ENCODE measurements at regions not wholly inside any gene's neighbourhood (a gene's known extent, or its start where the extent isn't known, plus 50 kb on each side); places are given as distances from the start of the nearest gene placed in this dataset.

DNA sequence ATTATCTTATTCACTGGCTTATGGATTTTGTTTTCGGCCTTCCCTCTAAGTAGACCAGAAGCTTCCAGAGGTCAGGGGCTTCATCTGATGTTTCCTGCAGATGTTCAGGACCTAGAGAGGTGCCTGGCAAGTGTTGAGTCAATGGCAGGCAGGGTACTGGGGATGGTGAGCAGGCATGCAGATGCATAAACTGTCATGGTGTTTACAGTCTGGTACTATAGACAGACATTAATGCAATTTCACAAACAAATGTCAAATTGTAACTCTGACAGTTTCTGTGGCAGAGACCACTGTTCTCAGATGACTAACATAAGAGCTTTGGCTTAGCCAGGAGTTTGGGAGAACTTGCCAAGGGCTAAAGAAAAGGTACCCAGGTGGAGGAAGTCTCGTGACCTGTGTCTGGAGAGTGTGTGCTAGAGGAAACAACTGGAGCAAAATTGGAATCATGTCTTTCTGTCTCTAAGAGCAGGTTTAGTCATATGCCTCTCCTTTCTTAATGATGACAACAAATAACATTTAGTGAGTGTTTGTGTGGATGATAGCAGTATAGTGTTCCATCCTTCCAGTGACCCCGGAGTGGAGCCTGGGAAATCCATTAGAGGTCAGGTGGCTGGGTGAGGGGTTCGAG is 53.7 kb upstream of the TRAK1 start:
- Mint-ChIP-seq H3K36me3 (peaks cover 15% of the 10 kb centered on the region), H3K4me3 (no peak overlapping the region), H3K27me3 (no peaks in the 10 kb centered on the region), H3K27ac (peak overlapping the region; percentile 3), H3K4me1 (ENCODE audit: unreplicated experiment) (peaks cover 43% of the 10 kb centered on the region), H3K9me3 (no peaks in the 10 kb centered on the region)
- TF ChIP-seq, protein P1, sequence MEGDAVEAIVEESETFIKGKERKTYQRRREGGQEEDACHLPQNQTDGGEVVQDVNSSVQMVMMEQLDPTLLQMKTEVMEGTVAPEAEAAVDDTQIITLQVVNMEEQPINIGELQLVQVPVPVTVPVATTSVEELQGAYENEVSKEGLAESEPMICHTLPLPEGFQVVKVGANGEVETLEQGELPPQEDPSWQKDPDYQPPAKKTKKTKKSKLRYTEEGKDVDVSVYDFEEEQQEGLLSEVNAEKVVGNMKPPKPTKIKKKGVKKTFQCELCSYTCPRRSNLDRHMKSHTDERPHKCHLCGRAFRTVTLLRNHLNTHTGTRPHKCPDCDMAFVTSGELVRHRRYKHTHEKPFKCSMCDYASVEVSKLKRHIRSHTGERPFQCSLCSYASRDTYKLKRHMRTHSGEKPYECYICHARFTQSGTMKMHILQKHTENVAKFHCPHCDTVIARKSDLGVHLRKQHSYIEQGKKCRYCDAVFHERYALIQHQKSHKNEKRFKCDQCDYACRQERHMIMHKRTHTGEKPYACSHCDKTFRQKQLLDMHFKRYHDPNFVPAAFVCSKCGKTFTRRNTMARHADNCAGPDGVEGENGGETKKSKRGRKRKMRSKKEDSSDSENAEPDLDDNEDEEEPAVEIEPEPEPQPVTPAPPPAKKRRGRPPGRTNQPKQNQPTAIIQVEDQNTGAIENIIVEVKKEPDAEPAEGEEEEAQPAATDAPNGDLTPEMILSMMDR (conservative IDR thresholded peaks at IDR 0.05): no peak
- no peak for DNase-seq (ENCODE audit: extremely low spot score, unreplicated experiment)

DNA sequence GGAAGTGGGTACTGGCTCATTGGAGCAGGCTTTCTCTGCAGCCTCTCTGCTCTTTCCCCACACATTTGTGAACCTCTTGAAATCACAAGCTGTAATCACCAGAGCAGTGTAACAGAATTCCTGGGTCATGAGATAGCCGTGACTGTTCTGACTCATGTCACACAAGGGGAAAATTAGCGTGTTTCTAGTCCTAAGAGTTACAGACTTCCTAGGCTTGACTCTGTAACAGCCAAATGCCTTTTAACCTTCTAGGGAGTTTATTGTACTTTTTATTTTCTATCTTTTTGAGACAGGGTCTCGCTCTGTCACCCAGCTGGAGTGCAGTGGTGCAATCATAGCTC is 54.7 kb upstream of the TRAK1 start:
- Mint-ChIP-seq H3K9me3 (no peaks in the 10 kb centered on the region), H3K36me3 (peaks cover 15% of the 10 kb centered on the region), H3K27me3 (no peaks in the 10 kb centered on the region), H3K4me3 (peak overlapping the region; percentile 67), H3K27ac (peak overlapping the region; percentile 91), H3K4me1 (ENCODE audit: unreplicated experiment) (peaks cover 53% of the 10 kb centered on the region)
- no peak for DNase-seq (ENCODE audit: extremely low spot score, unreplicated experiment)
- TF ChIP-seq, protein P1 (conservative IDR thresholded peaks at IDR 0.05): no peak

DNA sequence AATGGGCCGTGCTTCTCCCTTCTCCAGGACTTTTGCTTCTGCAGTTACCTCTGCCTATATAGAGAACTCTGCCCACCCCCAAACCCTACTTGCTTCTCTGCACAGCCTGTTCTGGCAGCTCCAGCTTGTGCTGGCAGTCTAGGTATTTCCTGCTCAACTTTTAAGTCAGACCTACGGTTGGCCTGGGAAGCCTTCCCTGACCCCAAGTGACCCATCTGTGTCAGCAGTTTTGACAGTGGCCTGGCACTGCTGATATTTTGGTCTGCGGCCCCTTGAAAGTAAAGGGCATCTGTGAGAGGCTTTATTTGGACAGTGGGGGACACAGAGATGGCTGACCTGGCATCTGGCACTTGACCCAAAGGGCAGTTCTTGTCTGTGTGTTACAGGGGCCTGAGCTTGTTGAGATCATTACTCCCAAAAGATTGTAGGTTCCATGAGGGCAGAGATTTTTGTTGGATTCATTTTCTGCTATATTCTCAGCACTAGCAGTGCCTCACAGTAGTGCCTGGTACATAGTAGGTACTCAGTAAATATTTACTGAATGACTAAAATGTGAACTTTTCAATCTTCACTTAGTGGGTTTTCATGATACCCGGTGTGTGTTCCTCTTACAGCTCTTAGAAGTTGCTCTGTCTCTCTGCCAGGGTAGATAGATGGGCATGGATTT is 55.2 kb upstream of the TRAK1 start:
- DNase-seq (ENCODE audit: extremely low spot score, unreplicated experiment): no peak
- no peaks in the 10 kb centered on the region for H3K9me3 Mint-ChIP-seq
- H3K4me3 Mint-ChIP-seq: peak overlapping the region; percentile 67
- no peaks in the 10 kb centered on the region for H3K27me3 Mint-ChIP-seq
- H3K4me1 Mint-ChIP-seq (ENCODE audit: unreplicated experiment): peaks cover 54% of the 10 kb centered on the region
- TF ChIP-seq, protein P1 (conservative IDR thresholded peaks at IDR 0.05): no peak
- H3K27ac Mint-ChIP-seq: peak overlapping the region; percentile 91
- peaks cover 15% of the 10 kb centered on the region for H3K36me3 Mint-ChIP-seq

DNA sequence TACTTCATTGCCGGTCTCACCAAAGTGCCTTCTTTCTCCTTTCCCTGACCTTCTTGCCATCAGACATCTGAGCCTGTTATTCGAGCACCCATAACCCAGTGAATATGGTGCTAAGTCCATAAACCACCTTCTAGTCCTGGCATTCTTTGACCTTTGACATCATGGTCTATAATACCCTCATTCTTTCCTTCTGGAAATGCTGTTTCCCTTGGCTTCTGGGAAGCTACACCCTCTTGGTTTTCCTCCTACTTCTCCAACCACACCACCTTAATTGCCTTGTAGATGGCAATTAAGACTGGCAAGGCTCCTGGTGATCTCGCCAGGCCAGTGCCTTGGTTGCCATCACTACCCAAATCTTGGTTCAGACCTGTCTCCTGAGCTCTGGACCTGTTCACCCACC is 56.1 kb upstream of the TRAK1 start:
- no peaks in the 10 kb centered on the region for H3K27me3 Mint-ChIP-seq

DNA sequence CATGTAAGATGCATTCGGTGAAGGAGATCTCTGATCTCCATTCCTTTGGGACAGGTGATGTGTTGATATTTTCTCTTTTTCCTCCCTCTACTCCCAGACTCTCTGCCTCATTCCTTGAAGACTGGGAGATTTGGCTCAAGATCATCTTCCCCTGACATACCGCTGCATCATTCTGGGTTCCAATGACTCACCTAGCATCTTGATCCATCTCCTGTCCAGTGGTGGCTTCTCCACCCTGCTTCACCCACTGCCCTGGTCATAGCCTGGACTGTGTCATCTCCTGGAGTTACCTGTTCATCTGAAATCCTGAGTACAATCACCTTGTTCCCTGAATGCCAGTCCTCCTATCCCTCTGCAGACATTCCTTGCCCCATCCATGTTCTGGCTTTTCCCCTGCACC is 57.4 kb upstream of the TRAK1 start:
- Mint-ChIP-seq H3K4me3 (no peak overlapping the region), H3K36me3 (peaks cover 17% of the 10 kb centered on the region), H3K27ac (peak overlapping the region; percentile 9), H3K9me3 (no peaks in the 10 kb centered on the region), H3K4me1 (ENCODE audit: unreplicated experiment) (peaks cover 54% of the 10 kb centered on the region), H3K27me3 (no peaks in the 10 kb centered on the region)
- DNase-seq (ENCODE audit: extremely low spot score, unreplicated experiment): no peak
- TF ChIP-seq, protein P1 (conservative IDR thresholded peaks at IDR 0.05): no peak

More for the DNA sequence above, 56.1 kb upstream of the TRAK1 start:
- peaks cover 54% of the 10 kb centered on the region for H3K4me1 Mint-ChIP-seq (ENCODE audit: unreplicated experiment)
- no peaks in the 10 kb centered on the region for H3K9me3 Mint-ChIP-seq
- peaks cover 15% of the 10 kb centered on the region for H3K36me3 Mint-ChIP-seq
- no peak for DNase-seq (ENCODE audit: extremely low spot score, unreplicated experiment)
- no peak overlapping the region for H3K4me3 Mint-ChIP-seq
- peak overlapping the region; percentile 17 for H3K27ac Mint-ChIP-seq
- TF ChIP-seq, protein P1 (conservative IDR thresholded peaks at IDR 0.05): no peak

Data from type B pancreatic cell (in vitro differentiated cells).